GM12878 (cell line): ENCODE measurements at regions not wholly inside any gene's neighbourhood (a gene's known extent, or its start where the extent isn't known, plus 50 kb on each side); places are given as distances from the start of the nearest gene placed in this dataset.

ENCODE experiments used
- YY1 ChIP-seq: IDR thresholded peaks from 2 replicates; pipeline ENCODE4 v1.6.1; 2011; ENCODE audit warnings: low read depth, mild to moderate bottlenecking, low read length
- TF ChIP-seq, protein P1 (sequence below), 3 experiments: IDR thresholded peaks in 2 of 3; conservative IDR thresholded peaks in 1 of 3; 2 replicates each; pipeline ENCODE4 v1.5.1; 2011; ENCODE audit warnings: low read depth in 3 of 3, low read length in 3 of 3, mild to moderate bottlenecking in 3 of 3, control low read depth in 2 of 3, moderate library complexity in 2 of 3, inconsistent platforms in 1 of 3, mixed read lengths in 1 of 3; ENCODE audit not compliant: control insufficient read depth in 2 of 3, insufficient read depth in 1 of 3; ENCODE audit errors: extremely low read depth in 1 of 3

DNA sequence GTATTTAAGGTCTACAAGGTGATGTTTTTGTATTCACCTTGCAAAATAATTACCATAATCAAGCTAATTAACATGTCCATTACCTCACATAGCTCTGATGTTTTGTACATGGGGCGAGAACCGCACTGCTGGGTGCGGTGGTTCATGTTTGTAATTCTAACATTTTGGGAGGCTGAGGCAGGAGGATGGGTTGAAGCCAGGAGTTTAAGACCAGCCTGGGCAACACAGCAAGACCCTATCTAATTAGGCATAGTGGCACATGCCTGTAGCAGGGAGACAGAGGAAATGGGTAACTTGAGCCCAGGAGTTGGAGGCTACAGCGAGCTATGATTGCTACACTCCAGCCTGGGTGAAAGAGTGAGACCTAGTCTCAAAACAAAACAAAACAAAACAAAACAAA lies 248.2 kb upstream of the NSMCE3 start:
- no peak for TF ChIP-seq YY1
- TF ChIP-seq, protein P1, sequence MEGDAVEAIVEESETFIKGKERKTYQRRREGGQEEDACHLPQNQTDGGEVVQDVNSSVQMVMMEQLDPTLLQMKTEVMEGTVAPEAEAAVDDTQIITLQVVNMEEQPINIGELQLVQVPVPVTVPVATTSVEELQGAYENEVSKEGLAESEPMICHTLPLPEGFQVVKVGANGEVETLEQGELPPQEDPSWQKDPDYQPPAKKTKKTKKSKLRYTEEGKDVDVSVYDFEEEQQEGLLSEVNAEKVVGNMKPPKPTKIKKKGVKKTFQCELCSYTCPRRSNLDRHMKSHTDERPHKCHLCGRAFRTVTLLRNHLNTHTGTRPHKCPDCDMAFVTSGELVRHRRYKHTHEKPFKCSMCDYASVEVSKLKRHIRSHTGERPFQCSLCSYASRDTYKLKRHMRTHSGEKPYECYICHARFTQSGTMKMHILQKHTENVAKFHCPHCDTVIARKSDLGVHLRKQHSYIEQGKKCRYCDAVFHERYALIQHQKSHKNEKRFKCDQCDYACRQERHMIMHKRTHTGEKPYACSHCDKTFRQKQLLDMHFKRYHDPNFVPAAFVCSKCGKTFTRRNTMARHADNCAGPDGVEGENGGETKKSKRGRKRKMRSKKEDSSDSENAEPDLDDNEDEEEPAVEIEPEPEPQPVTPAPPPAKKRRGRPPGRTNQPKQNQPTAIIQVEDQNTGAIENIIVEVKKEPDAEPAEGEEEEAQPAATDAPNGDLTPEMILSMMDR (IDR thresholded peaks at IDR 0.05 in 2 of 3, conservative IDR thresholded peaks at IDR 0.05 in 1 of 3; ENCODE audit: control insufficient read depth in 2 of 3, extremely low read depth in 1 of 3, insufficient read depth in 1 of 3, low read depth in 3 of 3, low read length in 3 of 3): no peak
